ENCODE measurements at regions not wholly inside any gene's neighbourhood (a gene's known extent, or its start where the extent isn't known, plus 50 kb on each side); places are given as distances from the start of the nearest gene placed in this dataset.

GRCh38 chr22:34001701-34002466 is 81.6 kb upstream of the LARGE1 start:
- TF ChIP-seq CTCF (IDR thresholded peaks at IDR 0.05) (no peak), EZH2 (IDR thresholded peaks at IDR 0.05) (no peak), EZH2phosphoT487 (IDR thresholded peaks at IDR 0.05) (no peak)
